Brain microvascular endothelial cell (primary cell): ENCODE measurements at regions not wholly inside any gene's neighbourhood (a gene's known extent, or its start where the extent isn't known, plus 50 kb on each side); places are given as distances from the start of the nearest gene placed in this dataset.

Experiments used
- DNase-seq: peaks from one replicate; pipeline ENCODE4 v3.0.0-alpha.2; 2020
- H3K27ac ChIP-seq: fragments of 250-450 bp; sonication (Bioruptor Pico); 2 replicates; pipeline ENCODE4 v1.5.1; 2020; ENCODE audit warnings: mild to moderate bottlenecking, moderate library complexity
- H3K27me3 ChIP-seq: fragments of 250-450 bp; sonication (Bioruptor Pico); replicated peaks from 2 replicates; pipeline ENCODE4 v1.5.1; 2020; ENCODE audit warnings: mild to moderate bottlenecking
- H3K36me3 ChIP-seq: fragments of 250-450 bp; sonication (Bioruptor Pico); replicated peaks from 2 replicates; pipeline ENCODE4 v1.5.1; 2020; ENCODE audit warnings: mild to moderate bottlenecking
- H3K4me3 ChIP-seq: 2 replicates; pipeline ENCODE4 v1.5.1; 2011; ENCODE audit warnings: low read depth, mild to moderate bottlenecking, control low read depth, low read length, moderate library complexity
- in situ Hi-C: cut with HindIII; loops from 2 replicates; pipeline ENCODE4 v1.10.0; 2017; ENCODE audit warnings: low sequenced_read_pairs, low pct_ligation_motif_present
- TF ChIP-seq, protein P1 (sequence below): IDR thresholded peaks from 2 replicates; pipeline ENCODE4 v1.5.1; 2011; ENCODE audit warnings: low read depth, mild to moderate bottlenecking, moderate library complexity, low read length, control low read depth, inconsistent platforms; ENCODE audit errors: missing control alignments

DNA sequence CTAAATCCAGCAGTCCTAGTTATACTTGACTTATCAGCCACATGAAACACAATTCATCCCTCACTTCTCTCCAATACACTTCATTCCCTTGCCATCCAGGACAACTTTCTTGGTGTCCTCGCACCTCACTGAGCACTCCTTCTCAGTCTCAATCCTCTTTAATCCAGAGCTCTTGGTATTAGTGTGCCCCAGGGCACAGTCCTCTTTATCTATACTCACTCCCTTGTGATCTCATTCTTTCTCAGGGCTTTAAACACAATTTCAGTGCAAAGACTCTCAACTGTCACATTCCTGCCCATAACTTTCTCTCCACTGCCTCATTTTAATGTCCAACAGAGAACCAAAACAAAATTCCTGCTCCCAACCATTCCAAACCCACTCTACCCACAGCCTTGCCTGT is 60.8 kb upstream of the SPOPL start:
- in situ Hi-C loops: no loop called here
- H3K27me3 ChIP-seq: no peaks in the 10 kb centered on the region
- TF ChIP-seq, protein P1, sequence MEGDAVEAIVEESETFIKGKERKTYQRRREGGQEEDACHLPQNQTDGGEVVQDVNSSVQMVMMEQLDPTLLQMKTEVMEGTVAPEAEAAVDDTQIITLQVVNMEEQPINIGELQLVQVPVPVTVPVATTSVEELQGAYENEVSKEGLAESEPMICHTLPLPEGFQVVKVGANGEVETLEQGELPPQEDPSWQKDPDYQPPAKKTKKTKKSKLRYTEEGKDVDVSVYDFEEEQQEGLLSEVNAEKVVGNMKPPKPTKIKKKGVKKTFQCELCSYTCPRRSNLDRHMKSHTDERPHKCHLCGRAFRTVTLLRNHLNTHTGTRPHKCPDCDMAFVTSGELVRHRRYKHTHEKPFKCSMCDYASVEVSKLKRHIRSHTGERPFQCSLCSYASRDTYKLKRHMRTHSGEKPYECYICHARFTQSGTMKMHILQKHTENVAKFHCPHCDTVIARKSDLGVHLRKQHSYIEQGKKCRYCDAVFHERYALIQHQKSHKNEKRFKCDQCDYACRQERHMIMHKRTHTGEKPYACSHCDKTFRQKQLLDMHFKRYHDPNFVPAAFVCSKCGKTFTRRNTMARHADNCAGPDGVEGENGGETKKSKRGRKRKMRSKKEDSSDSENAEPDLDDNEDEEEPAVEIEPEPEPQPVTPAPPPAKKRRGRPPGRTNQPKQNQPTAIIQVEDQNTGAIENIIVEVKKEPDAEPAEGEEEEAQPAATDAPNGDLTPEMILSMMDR: no peak
- DNase-seq: no peak
- no peak overlapping the region for H3K4me3 ChIP-seq
- no peaks in the 10 kb centered on the region for H3K36me3 ChIP-seq
- no peak overlapping the region for H3K27ac ChIP-seq

DNA sequence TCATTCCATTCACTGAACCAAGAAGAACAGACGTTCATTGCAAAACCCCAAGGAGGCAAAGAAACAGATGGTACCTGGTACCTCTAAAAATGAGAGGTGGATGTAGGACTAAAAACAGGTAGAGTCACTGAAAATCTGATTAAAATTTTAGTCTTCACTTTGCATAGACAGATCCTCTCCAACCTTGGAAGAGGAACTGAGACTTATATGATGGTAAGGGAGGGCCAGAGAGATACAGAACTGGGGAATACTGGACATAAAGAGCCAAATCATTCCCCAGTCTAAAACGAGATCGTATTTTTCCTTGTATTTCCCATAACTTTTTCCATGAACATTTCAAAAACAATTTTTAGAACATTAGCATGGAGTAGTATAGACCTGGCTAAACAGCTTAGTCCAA is 59.7 kb upstream of the SPOPL start:
- no peak for DNase-seq
- H3K27ac ChIP-seq: no peak overlapping the region
- in situ Hi-C loops: no loop called here
- no peaks in the 10 kb centered on the region for H3K36me3 ChIP-seq
- TF ChIP-seq, protein P1: no peak
- H3K4me3 ChIP-seq: no peak overlapping the region
- no peaks in the 10 kb centered on the region for H3K27me3 ChIP-seq

DNA sequence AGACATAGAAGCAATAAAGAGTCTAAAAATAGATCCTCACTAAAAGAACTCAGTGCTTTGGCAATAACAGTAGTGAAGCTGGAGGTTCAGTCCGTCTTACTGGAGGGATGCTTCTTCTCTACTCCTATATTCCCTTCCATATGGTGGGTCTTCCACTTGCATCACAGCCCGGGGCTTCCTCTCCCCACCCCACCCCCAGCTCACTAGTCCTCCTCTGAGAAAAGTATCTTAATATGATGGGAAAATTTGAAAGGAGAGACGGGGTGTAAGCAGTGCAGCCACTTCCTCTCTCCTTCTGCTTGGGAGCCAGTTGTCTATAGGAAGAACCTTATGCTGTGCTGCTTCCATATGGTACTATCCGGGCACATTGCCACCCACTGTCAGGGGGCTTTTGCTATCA is 57.2 kb upstream of the SPOPL start:
- Histone ChIP-seq H3K36me3 (no peaks in the 10 kb centered on the region), H3K27me3 (no peaks in the 10 kb centered on the region), H3K27ac (no peak overlapping the region), H3K4me3 (no peak overlapping the region)
- TF ChIP-seq, protein P1: no peak
- in situ Hi-C loops: no loop called here
- no peak for DNase-seq

DNA sequence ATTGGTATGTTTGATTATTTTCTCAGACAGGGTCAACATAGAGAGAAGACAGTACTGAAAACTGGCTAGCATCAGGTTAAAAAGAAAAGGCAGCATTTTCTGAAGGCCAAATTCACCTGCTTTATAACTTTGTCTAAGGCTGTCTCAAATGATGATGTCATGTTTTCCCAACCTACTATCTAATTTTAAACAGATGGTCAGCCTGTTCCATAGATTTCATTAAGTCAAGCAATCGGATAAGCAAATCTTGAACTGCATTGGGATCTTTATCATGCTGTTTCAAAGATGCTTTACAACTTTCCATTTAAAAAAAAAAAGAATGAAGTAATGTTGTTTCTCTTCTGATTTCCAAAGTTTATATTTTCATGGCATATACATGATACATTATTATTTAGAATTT is 56.3 kb upstream of the SPOPL start:
- H3K36me3 ChIP-seq: no peaks in the 10 kb centered on the region
- in situ Hi-C loops: no loop called here
- TF ChIP-seq, protein P1: no peak
- no peaks in the 10 kb centered on the region for H3K27me3 ChIP-seq
- no peak overlapping the region for H3K27ac ChIP-seq
- no peak overlapping the region for H3K4me3 ChIP-seq
- no peak for DNase-seq

DNA sequence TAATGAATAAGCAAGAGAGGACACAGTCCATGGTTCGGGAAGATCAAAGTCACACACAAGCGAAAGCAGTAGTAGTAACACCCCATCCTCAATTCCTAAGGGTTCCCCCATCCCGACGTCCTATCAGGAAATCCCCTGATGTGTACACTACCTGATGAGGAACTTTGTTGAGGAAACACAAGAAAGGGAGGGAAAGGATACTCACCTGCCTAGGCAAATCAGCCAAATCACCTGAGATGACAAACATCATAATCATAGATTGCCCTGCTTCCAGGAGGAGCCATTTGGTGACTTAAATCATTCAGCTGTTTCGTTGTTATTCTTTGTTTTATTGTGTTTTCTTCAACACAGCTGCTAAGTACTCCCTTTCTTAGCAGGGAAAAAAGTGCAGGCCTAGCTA is 55.5 kb upstream of the SPOPL start:
- in situ Hi-C loops: no loop called here
- Histone ChIP-seq H3K36me3 (no peaks in the 10 kb centered on the region), H3K4me3 (no peak overlapping the region), H3K27ac (no peak overlapping the region), H3K27me3 (no peaks in the 10 kb centered on the region)
- TF ChIP-seq, protein P1: no peak
- DNase-seq: no peak

DNA sequence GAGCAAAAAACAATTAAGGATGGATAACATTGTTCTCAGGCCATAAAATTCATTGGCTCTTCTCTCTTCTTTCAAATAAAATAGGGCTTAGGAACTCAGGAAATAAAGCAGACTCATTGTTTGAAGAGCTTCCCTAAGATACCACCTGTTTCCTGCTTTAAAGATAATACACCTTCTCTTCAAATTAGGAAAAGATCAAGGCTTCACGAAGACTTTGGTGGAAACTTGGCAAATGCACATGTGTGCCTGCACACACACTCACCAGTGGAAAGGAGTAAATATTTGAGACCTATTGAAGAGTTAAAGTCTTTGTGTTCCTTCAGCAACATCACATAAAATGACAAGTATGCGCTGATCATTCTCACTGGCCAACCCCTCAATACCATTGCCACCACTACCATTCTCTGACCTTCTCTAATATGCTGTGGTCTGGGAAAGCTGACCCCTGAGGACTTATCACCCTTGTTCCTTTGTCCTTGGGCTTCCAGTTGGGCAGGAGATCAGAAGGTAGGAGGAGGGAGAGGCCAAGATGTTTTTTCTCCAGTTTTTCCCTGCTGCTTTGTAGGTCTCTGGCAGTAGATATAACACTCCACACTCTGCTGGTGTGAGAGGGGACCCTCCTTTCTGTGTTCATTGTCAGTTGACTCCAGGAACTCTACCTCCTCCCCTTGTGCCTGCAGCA is 53.5 kb upstream of the SPOPL start:
- no peak overlapping the region for H3K4me3 ChIP-seq
- H3K27me3 ChIP-seq: no peaks in the 10 kb centered on the region
- in situ Hi-C loops: no loop called here
- TF ChIP-seq, protein P1: no peak
- no peaks in the 10 kb centered on the region for H3K36me3 ChIP-seq
- no peak for DNase-seq
- no peak overlapping the region for H3K27ac ChIP-seq
